Fibroblast of lung (primary cell): ENCODE measurements at regions not wholly inside any gene's neighbourhood (a gene's known extent, or its start where the extent isn't known, plus 50 kb on each side); places are given as distances from the start of the nearest gene placed in this dataset.

Source experiments
- DNase-seq, 2 donors: peaks; one replicate each; pipeline versions ENCODE4 v3.0.0 to v3.0.0-alpha.2; 2010; ENCODE audit warnings: low read depth in 2 of 2
- H2AFZ ChIP-seq: 2 replicates; pipeline ENCODE4 v1.5.1; 2012; ENCODE audit warnings: low read length, control low read depth, inconsistent platforms
- H3K27ac ChIP-seq: 2 replicates; pipeline ENCODE4 v1.5.1; 2011; ENCODE audit warnings: low read length, control low read depth; ENCODE audit not compliant: insufficient read depth
- H3K27me3 ChIP-seq: 2 replicates; pipeline ENCODE4 v1.5.1; 2011; ENCODE audit warnings: mild to moderate bottlenecking, low read length; ENCODE audit not compliant: control insufficient read depth, insufficient read depth
- H3K36me3 ChIP-seq: 2 replicates; pipeline ENCODE4 v1.5.1; 2011; ENCODE audit warnings: low read length; ENCODE audit not compliant: control insufficient read depth, insufficient read depth
- H3K4me1 ChIP-seq: 2 replicates; pipeline ENCODE4 v1.5.1; 2011; ENCODE audit warnings: low read length; ENCODE audit not compliant: control insufficient read depth, insufficient read depth; ENCODE audit errors: extremely low read depth
- H3K4me2 ChIP-seq: 2 replicates; pipeline ENCODE4 v1.5.1; 2011; ENCODE audit warnings: low read length, control low read depth; ENCODE audit not compliant: insufficient read depth; ENCODE audit errors: extremely low read depth
- H3K4me3 ChIP-seq, 4 experiments: fragments of 200-600 bp in 1 of 4; sonication (generic) in 1 of 4; replicated peaks in 1 of 4; 2 replicates each; pipeline ENCODE4 v1.5.1; 2011 to 2016; ENCODE audit warnings: low read length in 4 of 4, low read depth in 3 of 4, mild to moderate bottlenecking in 3 of 4, control low read depth in 2 of 4, inconsistent platforms in 1 of 4, mixed read lengths in 1 of 4; ENCODE audit not compliant: insufficient read depth in 1 of 4; ENCODE audit errors: control extremely low read depth in 1 of 4
- H3K79me2 ChIP-seq: 2 replicates; pipeline ENCODE4 v1.5.1; 2012; ENCODE audit warnings: mild to moderate bottlenecking, low read length, inconsistent platforms; ENCODE audit not compliant: control insufficient read depth, insufficient read depth
- H3K9ac ChIP-seq: 2 replicates; pipeline ENCODE4 v1.5.1; 2011; ENCODE audit warnings: mild to moderate bottlenecking, low read length, control low read depth; ENCODE audit not compliant: insufficient read depth
- H3K9me3 ChIP-seq: 2 replicates; pipeline ENCODE4 v1.5.1; 2012; ENCODE audit warnings: low read depth, low read length; ENCODE audit not compliant: control insufficient read depth, insufficient read depth
- H4K20me1 ChIP-seq: 2 replicates; pipeline ENCODE4 v1.5.1; 2011; ENCODE audit warnings: low read length; ENCODE audit not compliant: control insufficient read depth, insufficient read depth; ENCODE audit errors: extremely low read depth
- EZH2 ChIP-seq: IDR thresholded peaks from 2 replicates; pipeline ENCODE4 v1.5.1; 2012; ENCODE audit warnings: low read length, control low read depth, mild to moderate bottlenecking; ENCODE audit errors: missing control alignments
- TF ChIP-seq, protein P1 (sequence below), 2 donors: IDR thresholded peaks in 1 of 2; conservative IDR thresholded peaks in 1 of 2; 1 replicate in 1 of 2; 2 replicates in 1 of 2; pipeline ENCODE4 v1.5.1; 2011 to 2012; ENCODE audit warnings: low read length in 2 of 2, control low read depth in 1 of 2, inconsistent platforms in 1 of 2, low read depth in 1 of 2, mild to moderate bottlenecking in 1 of 2

GRCh38 chr3:177499779-177500423 lies 302.6 kb upstream of the TBL1XR1 start:
- Histone ChIP-seq H3K36me3 (no peaks in the 10 kb centered on the region), H3K4me2 (no peak overlapping the region), H3K4me1 (no peaks in the 10 kb centered on the region), H3K27ac (no peak overlapping the region), H3K9ac (no peak overlapping the region), H3K27me3 (no peaks in the 10 kb centered on the region), H3K4me3 (no peak overlapping the region), H4K20me1 (no peaks in the 10 kb centered on the region), H3K79me2 (no peaks in the 10 kb centered on the region), H3K9me3 (no peaks in the 10 kb centered on the region), H2AFZ (no peak overlapping the region)
- no peak for DNase-seq
- TF ChIP-seq, protein P1, sequence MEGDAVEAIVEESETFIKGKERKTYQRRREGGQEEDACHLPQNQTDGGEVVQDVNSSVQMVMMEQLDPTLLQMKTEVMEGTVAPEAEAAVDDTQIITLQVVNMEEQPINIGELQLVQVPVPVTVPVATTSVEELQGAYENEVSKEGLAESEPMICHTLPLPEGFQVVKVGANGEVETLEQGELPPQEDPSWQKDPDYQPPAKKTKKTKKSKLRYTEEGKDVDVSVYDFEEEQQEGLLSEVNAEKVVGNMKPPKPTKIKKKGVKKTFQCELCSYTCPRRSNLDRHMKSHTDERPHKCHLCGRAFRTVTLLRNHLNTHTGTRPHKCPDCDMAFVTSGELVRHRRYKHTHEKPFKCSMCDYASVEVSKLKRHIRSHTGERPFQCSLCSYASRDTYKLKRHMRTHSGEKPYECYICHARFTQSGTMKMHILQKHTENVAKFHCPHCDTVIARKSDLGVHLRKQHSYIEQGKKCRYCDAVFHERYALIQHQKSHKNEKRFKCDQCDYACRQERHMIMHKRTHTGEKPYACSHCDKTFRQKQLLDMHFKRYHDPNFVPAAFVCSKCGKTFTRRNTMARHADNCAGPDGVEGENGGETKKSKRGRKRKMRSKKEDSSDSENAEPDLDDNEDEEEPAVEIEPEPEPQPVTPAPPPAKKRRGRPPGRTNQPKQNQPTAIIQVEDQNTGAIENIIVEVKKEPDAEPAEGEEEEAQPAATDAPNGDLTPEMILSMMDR (conservative IDR thresholded peaks at IDR 0.05 in 1 of 2, IDR thresholded peaks at IDR 0.05 in 1 of 2; ENCODE audit: low read depth in 1 of 2, low read length in 2 of 2): no peak
- no peak for TF ChIP-seq EZH2

GRCh38 chr3:177510693-177511216 lies 313.5 kb upstream of the TBL1XR1 start:
- no peak for TF ChIP-seq EZH2
- H3K27ac ChIP-seq: no peak overlapping the region
- no peaks in the 10 kb centered on the region for H3K36me3 ChIP-seq
- no peaks in the 10 kb centered on the region for H4K20me1 ChIP-seq
- no peak overlapping the region for H2AFZ ChIP-seq
- H3K4me1 ChIP-seq: peaks cover 10% of the 10 kb centered on the region
- H3K27me3 ChIP-seq: no peaks in the 10 kb centered on the region
- no peak overlapping the region for H3K4me2 ChIP-seq
- no peaks in the 10 kb centered on the region for H3K79me2 ChIP-seq
- no peak overlapping the region for H3K9ac ChIP-seq
- no peak for DNase-seq
- no peak overlapping the region for H3K4me3 ChIP-seq
- H3K9me3 ChIP-seq: no peaks in the 10 kb centered on the region

GRCh38 chr3:177512945-177513814 lies 315.9 kb upstream of the TBL1XR1 start:
- DNase-seq: peak in 1 of 2 donors; percentile 62
- Histone ChIP-seq H3K9me3 (no peaks in the 10 kb centered on the region), H3K27me3 (no peaks in the 10 kb centered on the region), H3K9ac (no peak overlapping the region), H4K20me1 (no peaks in the 10 kb centered on the region), H3K27ac (no peak overlapping the region), H3K36me3 (no peaks in the 10 kb centered on the region), H3K4me1 (peaks cover 21% of the 10 kb centered on the region), H3K79me2 (no peaks in the 10 kb centered on the region), H3K4me3 (peak overlapping the region in 1 of 4 experiments; percentile 4), H3K4me2 (peak overlapping the region; percentile 38), H2AFZ (peak overlapping the region; percentile 29)
- no peak for TF ChIP-seq EZH2
- TF ChIP-seq, protein P1 (conservative IDR thresholded peaks at IDR 0.05 in 1 of 2, IDR thresholded peaks at IDR 0.05 in 1 of 2; ENCODE audit: low read depth in 1 of 2, low read length in 2 of 2): no peak
